ENCODE measurements at regions not wholly inside any gene's neighbourhood (a gene's known extent, or its start where the extent isn't known, plus 50 kb on each side); places are given as distances from the start of the nearest gene placed in this dataset.

- Histone ChIP-seq H3K36me3 (ENCODE audit: control insufficient read depth in 2 of 3, insufficient read depth in 3 of 3, low read length in 3 of 3) (no peaks in the 10 kb centered on the region), H3K4me1 (ENCODE audit: control insufficient read depth in 2 of 3, insufficient read depth in 2 of 3, low read depth in 1 of 3, low read length in 3 of 3) (no peaks in the 10 kb centered on the region), H3K9ac (ENCODE audit: low read length in 3 of 3) (no peak overlapping the region), H3K4me3 (ENCODE audit: low read length in 3 of 3) (no peak overlapping the region), H3K9me3 (ENCODE audit: control insufficient read depth in 2 of 3, insufficient read depth in 1 of 3, low read length in 3 of 3) (peaks cover 0 to 19% (median 2%) of the 10 kb centered on the region in 3 donors), H3K27me3 (ENCODE audit: control insufficient read depth, insufficient read depth, low read length) (no peaks in the 10 kb centered on the region), H3K27ac (ENCODE audit: low read depth in 2 of 2, low read length in 2 of 2) (no peak overlapping the region)
- DNase-seq, result no peak
- intact Hi-C loops (cut with DNase I), result no loop called here
- TF ChIP-seq CTCF (IDR thresholded peaks at IDR 0.05; ENCODE audit: borderline replicate concordance, extremely low read depth, insufficient read depth), result no peak
- FAIRE-seq, result no peak
Measured at GRCh38 chr1:163720294-163720693, 398.5 kb downstream of the NUF2 start.

GRCh38 chr1:163725551-163725950 is 403.8 kb downstream of the NUF2 start:
- DNase-seq (no peak), FAIRE-seq (no peak)
- Histone ChIP-seq H3K9me3 (ENCODE audit: control insufficient read depth in 2 of 3, insufficient read depth in 1 of 3, low read length in 3 of 3) (peaks cover 0 to 7% (median 0%) of the 10 kb centered on the region in 3 donors), H3K27me3 (ENCODE audit: control insufficient read depth, insufficient read depth, low read length) (no peaks in the 10 kb centered on the region), H3K36me3 (ENCODE audit: control insufficient read depth in 2 of 3, insufficient read depth in 3 of 3, low read length in 3 of 3) (no peaks in the 10 kb centered on the region), H3K4me1 (ENCODE audit: control insufficient read depth in 2 of 3, insufficient read depth in 2 of 3, low read depth in 1 of 3, low read length in 3 of 3) (peaks cover 0 to 3% (median 2%) of the 10 kb centered on the region in 3 donors), H3K9ac (ENCODE audit: low read length in 3 of 3) (no peak overlapping the region), H3K27ac (ENCODE audit: low read depth in 2 of 2, low read length in 2 of 2) (no peak overlapping the region), H3K4me3 (ENCODE audit: low read length in 3 of 3) (no peak overlapping the region)
- intact Hi-C loops (cut with DNase I), result no loop called here
- no peak for TF ChIP-seq CTCF (IDR thresholded peaks at IDR 0.05; ENCODE audit: borderline replicate concordance, extremely low read depth, insufficient read depth)

- peaks cover 0 to 7% (median 0%) of the 10 kb centered on the region in 3 donors for H3K9me3 ChIP-seq (ENCODE audit: control insufficient read depth in 2 of 3, insufficient read depth in 1 of 3, low read length in 3 of 3)
- intact Hi-C loops (cut with DNase I), result no loop called here
- no peak for FAIRE-seq
- H3K4me1 ChIP-seq (ENCODE audit: control insufficient read depth in 2 of 3, insufficient read depth in 2 of 3, low read depth in 1 of 3, low read length in 3 of 3), result peaks cover 0 to 3% (median 2%) of the 10 kb centered on the region in 3 donors
- no peak overlapping the region for H3K4me3 ChIP-seq (ENCODE audit: low read length in 3 of 3)
- H3K9ac ChIP-seq (ENCODE audit: low read length in 3 of 3), result no peak overlapping the region
- H3K27me3 ChIP-seq (ENCODE audit: control insufficient read depth, insufficient read depth, low read length), result no peaks in the 10 kb centered on the region
- H3K27ac ChIP-seq (ENCODE audit: low read depth in 2 of 2, low read length in 2 of 2), result no peak overlapping the region
- TF ChIP-seq CTCF (IDR thresholded peaks at IDR 0.05; ENCODE audit: borderline replicate concordance, extremely low read depth, insufficient read depth), result no peak
- H3K36me3 ChIP-seq (ENCODE audit: control insufficient read depth in 2 of 3, insufficient read depth in 3 of 3, low read length in 3 of 3), result no peaks in the 10 kb centered on the region
- DNase-seq, result peak in 3 of 5 donors; percentile 13 to 89 (median 64)
Measured at GRCh38 chr1:163730411-163730821, 408.7 kb downstream of the NUF2 start.

GRCh38 chr1:163737261-163737660 is 415.5 kb downstream of the NUF2 start:
- no peak overlapping the region for H3K4me3 ChIP-seq (ENCODE audit: low read length in 3 of 3)
- DNase-seq, result no peak
- H3K9ac ChIP-seq (ENCODE audit: low read length in 3 of 3), result no peak overlapping the region
- no peak for TF ChIP-seq CTCF (IDR thresholded peaks at IDR 0.05; ENCODE audit: borderline replicate concordance, extremely low read depth, insufficient read depth)
- H3K36me3 ChIP-seq (ENCODE audit: control insufficient read depth in 2 of 3, insufficient read depth in 3 of 3, low read length in 3 of 3), result no peaks in the 10 kb centered on the region
- H3K27ac ChIP-seq (ENCODE audit: low read depth in 2 of 2, low read length in 2 of 2), result no peak overlapping the region
- H3K9me3 ChIP-seq (ENCODE audit: control insufficient read depth in 2 of 3, insufficient read depth in 1 of 3, low read length in 3 of 3), result no peaks in the 10 kb centered on the region
- no peaks in the 10 kb centered on the region for H3K27me3 ChIP-seq (ENCODE audit: control insufficient read depth, insufficient read depth, low read length)
- FAIRE-seq, result no peak
- no peaks in the 10 kb centered on the region for H3K4me1 ChIP-seq (ENCODE audit: control insufficient read depth in 2 of 3, insufficient read depth in 2 of 3, low read depth in 1 of 3, low read length in 3 of 3)
- intact Hi-C loops (cut with DNase I), result no loop called here

Data from kidney (tissue), 13 donors.